Hepatocyte (in vitro differentiated cells): ENCODE measurements at regions not wholly inside any gene's neighbourhood (a gene's known extent, or its start where the extent isn't known, plus 50 kb on each side); places are given as distances from the start of the nearest gene placed in this dataset.

Experiments used
- DNase-seq: peaks from one replicate; pipeline ENCODE4 v3.0.0-alpha.2; 2016; ENCODE audit warnings: low spot score
- H2AFZ ChIP-seq: fragments of 200-600 bp; sonication (generic); 2 replicates; pipeline ENCODE4 v1.6.0; 2016; ENCODE audit warnings: antibody characterized with exemption, mild to moderate bottlenecking
- H3K27ac ChIP-seq: fragments of 200-600 bp; sonication (generic); 2 replicates; pipeline ENCODE4 v1.5.1; 2016; ENCODE audit warnings: mild to moderate bottlenecking
- H3K27me3 ChIP-seq: fragments of 200-600 bp; sonication (generic); 2 replicates; pipeline ENCODE4 v1.6.1; 2016
- H3K36me3 ChIP-seq: fragments of 200-600 bp; sonication (generic); replicated peaks from 2 replicates; pipeline ENCODE4 v1.5.1; 2016; ENCODE audit warnings: low read depth; ENCODE audit not compliant: insufficient read depth
- H3K4me1 ChIP-seq: fragments of 200-600 bp; sonication (generic); 2 replicates; pipeline ENCODE4 v1.5.1; 2016; ENCODE audit warnings: mild to moderate bottlenecking, moderate library complexity; ENCODE audit not compliant: insufficient read depth
- H3K4me2 ChIP-seq: fragments of 200-600 bp; sonication (generic); 2 replicates; pipeline ENCODE4 v1.6.0; 2016
- H3K4me3 ChIP-seq: fragments of 200-600 bp; sonication (generic); 2 replicates; pipeline ENCODE4 v1.5.1; 2016; ENCODE audit warnings: mild to moderate bottlenecking
- H3K79me2 ChIP-seq: fragments of 200-600 bp; sonication (generic); 2 replicates; pipeline ENCODE4 v1.6.0; 2017; ENCODE audit warnings: mild to moderate bottlenecking
- H3K9me2 ChIP-seq: fragments of 200-600 bp; sonication (generic); replicated peaks from 2 replicates; pipeline ENCODE4 v1.6.0; 2017; ENCODE audit warnings: mild to moderate bottlenecking; ENCODE audit not compliant: insufficient read depth
- H3K9me3 ChIP-seq: fragments of 200-600 bp; sonication (generic); 2 replicates; pipeline ENCODE4 v1.5.1; 2016; ENCODE audit warnings: low read depth, mild to moderate bottlenecking
- H4K20me1 ChIP-seq: fragments of 200-600 bp; sonication (generic); 2 replicates; pipeline ENCODE4 v1.6.0; 2016; ENCODE audit warnings: mild to moderate bottlenecking; ENCODE audit not compliant: insufficient read depth, poor library complexity, severe bottlenecking
- CTCF ChIP-seq: fragments of 200-600 bp; sonication (generic); IDR thresholded peaks from 2 replicates; pipeline ENCODE4 v1.5.1; 2016; ENCODE audit warnings: antibody characterized with exemption, mild to moderate bottlenecking; ENCODE audit not compliant: poor library complexity
- EZH2 ChIP-seq: fragments of 200-600 bp; sonication (generic); IDR thresholded peaks from 2 replicates; pipeline ENCODE4 v1.6.1; 2016; ENCODE audit warnings: antibody characterized with exemption, mild to moderate bottlenecking, borderline replicate concordance
- EZH2phosphoT487 ChIP-seq: fragments of 200-600 bp; sonication (generic); IDR thresholded peaks from one replicate; pipeline ENCODE4 v1.6.1; 2018; ENCODE audit warnings: antibody characterized with exemption, mild to moderate bottlenecking, low read depth, moderate library complexity; ENCODE audit not compliant: unreplicated experiment, severe bottlenecking
- WGBS: methylation state at CpG from one replicate; pipeline ENCODE4 v1.1.6; 2016; ENCODE audit warnings: low lambda C conversion rate; ENCODE audit errors: missing lambda C conversion rate; 5-methylcytosine and 5-hydroxymethylcytosine counted together

- Histone ChIP-seq H3K27ac (no peak overlapping the region), H3K9me2 (no peaks in the 10 kb centered on the region), H4K20me1 (no peaks in the 10 kb centered on the region), H3K4me2 (no peak overlapping the region), H3K9me3 (no peaks in the 10 kb centered on the region), H2AFZ (no peak overlapping the region), H3K36me3 (no peaks in the 10 kb centered on the region), H3K27me3 (no peaks in the 10 kb centered on the region), H3K79me2 (no peaks in the 10 kb centered on the region), H3K4me1 (no peaks in the 10 kb centered on the region), H3K4me3 (no peak overlapping the region)
- TF ChIP-seq EZH2phosphoT487 = no peak
- DNase-seq = no peak
- 36% methylated on average over 4 of the region's 4 CpGs for WGBS
Observed at GRCh38 chr2:49351560-49351959, 197.2 kb upstream of the FSHR start.

GRCh38 chr2:49343638-49344037, 189.3 kb upstream of the FSHR start:
- Histone ChIP-seq H3K4me3 (no peak overlapping the region), H3K4me1 (no peaks in the 10 kb centered on the region), H3K9me3 (no peaks in the 10 kb centered on the region), H3K4me2 (no peak overlapping the region), H3K27me3 (no peaks in the 10 kb centered on the region), H3K36me3 (no peaks in the 10 kb centered on the region), H4K20me1 (no peaks in the 10 kb centered on the region), H2AFZ (no peak overlapping the region), H3K79me2 (no peaks in the 10 kb centered on the region), H3K9me2 (no peaks in the 10 kb centered on the region), H3K27ac (no peak overlapping the region)
- TF ChIP-seq EZH2phosphoT487 (no peak), CTCF (no peak), EZH2 (no peak)
- 91% methylated on average over 3 of the region's 3 CpGs for WGBS
- no peak for DNase-seq

DNA sequence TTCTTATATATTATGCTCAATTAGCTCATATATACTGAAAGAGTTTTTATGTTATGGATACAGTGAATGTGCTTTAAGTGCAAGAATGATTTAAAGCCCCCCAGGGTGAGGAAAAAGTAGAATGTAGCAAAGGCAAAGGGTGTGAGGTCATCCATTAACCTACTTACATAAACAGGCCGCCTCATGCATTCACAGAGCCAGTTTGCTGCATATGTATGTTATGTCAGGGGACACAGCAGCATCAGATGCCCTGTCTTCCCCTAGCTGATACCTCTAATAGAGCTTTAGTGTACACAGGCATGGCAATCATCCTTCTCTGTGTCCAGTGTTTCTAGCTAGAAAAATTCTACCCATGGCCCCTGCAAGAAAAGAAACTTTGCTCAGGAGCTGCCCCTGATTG, 187.8 kb upstream of the FSHR start:
- H3K9me2 ChIP-seq = no peaks in the 10 kb centered on the region
- H3K4me3 ChIP-seq = no peak overlapping the region
- no peak for DNase-seq
- H4K20me1 ChIP-seq = no peaks in the 10 kb centered on the region
- H2AFZ ChIP-seq = no peak overlapping the region
- H3K79me2 ChIP-seq = no peaks in the 10 kb centered on the region
- no peaks in the 10 kb centered on the region for H3K4me1 ChIP-seq
- no peak overlapping the region for H3K4me2 ChIP-seq
- WGBS = 81% methylated on average over 1 of the region's 1 CpG
- TF ChIP-seq CTCF (no peak), EZH2phosphoT487 (no peak), EZH2 (no peak)
- no peaks in the 10 kb centered on the region for H3K9me3 ChIP-seq
- no peaks in the 10 kb centered on the region for H3K27me3 ChIP-seq
- H3K27ac ChIP-seq = no peak overlapping the region
- no peaks in the 10 kb centered on the region for H3K36me3 ChIP-seq

- Histone ChIP-seq H3K4me3 (no peak overlapping the region), H3K79me2 (no peaks in the 10 kb centered on the region), H3K27me3 (no peaks in the 10 kb centered on the region), H3K9me3 (no peaks in the 10 kb centered on the region), H3K9me2 (no peaks in the 10 kb centered on the region), H2AFZ (no peak overlapping the region), H4K20me1 (no peaks in the 10 kb centered on the region), H3K36me3 (no peaks in the 10 kb centered on the region), H3K27ac (no peak overlapping the region), H3K4me1 (peaks cover 4% of the 10 kb centered on the region), H3K4me2 (peak overlapping the region; percentile 10)
- DNase-seq = no peak
- WGBS = 61% methylated on average over 5 of the region's 5 CpGs
- TF ChIP-seq EZH2 (no peak), EZH2phosphoT487 (no peak), CTCF (no peak)
Observed at GRCh38 chr2:49335546-49335945, 181.2 kb upstream of the FSHR start.
